Naive thymus-derived CD8-positive, alpha-beta T cell (primary cell): ENCODE measurements at regions not wholly inside any gene's neighbourhood (a gene's known extent, or its start where the extent isn't known, plus 50 kb on each side); places are given as distances from the start of the nearest gene placed in this dataset.

Source experiments
- ATAC-seq, 2 donors: fragments of 150-1000 bp; cut with Tn5 transposase in 1 of 2; sonication (Bioruptor Pico), chemical (Tn5 transposase) in 1 of 2; 1 replicate in 1 of 2; 2 replicates in 1 of 2; pipeline ENCODE4 v1.10.0; 2021; ENCODE audit warnings: mild to moderate bottlenecking in 2 of 2, moderate library complexity in 2 of 2
- POLR2A ChIA-PET: fragments of 350-600 bp; sonication (Branson Sonifier 250); formaldehyde crosslinking; loops from one replicate; lab custom pipeline; 2021; ENCODE audit warnings: antibody characterized with exemption; lab: Charles Lee
- DNase-seq, 10 donors: peaks; one replicate each; pipeline versions ENCODE4 v3.0.0 to v3.0.0-alpha.2; 2020 to 2022
- H3K27ac Mint-ChIP-seq, 10 donors: one replicate each; pipeline ENCODE4 v1.8.0; 2020 to 2022; ENCODE audit warnings: mild to moderate bottlenecking in 10 of 10, mixed read lengths in 10 of 10, moderate library complexity in 4 of 10, inconsistent platforms in 1 of 10
- H3K27me3 Mint-ChIP-seq, 5 donors: one replicate each; pipeline ENCODE4 v1.8.0; 2021 to 2022; ENCODE audit warnings: mixed read lengths in 5 of 5
- H3K36me3 Mint-ChIP-seq, 3 donors: one replicate each; pipeline ENCODE4 v1.8.0; 2020 to 2022; ENCODE audit warnings: mixed read lengths in 3 of 3, mild to moderate bottlenecking in 2 of 3, inconsistent platforms in 1 of 3
- H3K4me1 Mint-ChIP-seq, 4 donors: one replicate each; pipeline ENCODE4 v1.8.0; 2021 to 2022; ENCODE audit warnings: mixed read lengths in 4 of 4
- H3K4me3 Mint-ChIP-seq, 10 donors: one replicate each; pipeline ENCODE4 v1.8.0; 2020 to 2022; ENCODE audit warnings: mild to moderate bottlenecking in 10 of 10, mixed read lengths in 10 of 10, moderate library complexity in 6 of 10, inconsistent platforms in 1 of 10
- H3K9me3 Mint-ChIP-seq, 9 donors: one replicate each; pipeline ENCODE4 v1.8.0; 2020 to 2022; ENCODE audit warnings: mixed read lengths in 9 of 9, mild to moderate bottlenecking in 3 of 9, inconsistent platforms in 1 of 9, moderate library complexity in 1 of 9

DNA sequence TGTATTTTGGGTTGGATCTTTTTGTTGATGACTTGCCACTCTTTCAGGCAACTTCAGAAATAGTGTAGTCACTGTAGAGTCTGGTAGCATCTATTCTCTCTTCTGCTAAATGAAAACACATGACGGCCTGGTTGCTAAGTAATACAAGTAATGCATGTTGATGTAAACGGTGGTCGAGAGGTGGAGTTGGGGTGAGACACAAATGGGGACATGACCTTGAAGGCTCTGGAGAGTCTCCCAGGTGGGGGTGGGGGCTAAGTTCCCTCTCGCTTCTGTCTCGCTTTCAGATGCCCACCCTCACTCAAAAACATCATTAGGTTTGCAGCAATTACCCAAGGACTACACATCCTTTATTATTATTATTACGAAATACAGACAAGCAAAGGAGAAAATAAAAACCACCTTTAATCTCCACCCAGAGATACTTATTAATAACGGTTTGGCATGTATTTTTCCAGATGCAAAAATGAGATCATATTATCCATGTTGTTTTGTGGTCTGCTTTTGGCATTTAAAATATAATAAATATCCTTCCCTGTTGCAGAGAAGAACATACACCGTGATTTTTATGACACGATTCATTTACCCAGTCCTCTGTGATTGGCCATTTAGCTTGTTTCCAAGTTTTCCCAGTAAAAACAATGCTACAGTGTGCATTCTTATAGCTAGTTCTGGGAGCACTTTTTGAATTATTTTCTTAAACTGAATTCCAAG, 138.1 kb downstream of the MIS18A start:
- Mint-ChIP-seq H3K4me1 (peaks cover 0 to 3% (median under 1%) of the 10 kb centered on the region in 4 donors), H3K9me3 (peaks cover 0 to 10% (median 2%) of the 10 kb centered on the region in 9 donors), H3K27me3 (peaks cover 1 to 22% (median 7%) of the 10 kb centered on the region in 5 donors), H3K36me3 (peaks cover 0 to 2% (median 0%) of the 10 kb centered on the region in 3 donors), H3K27ac (no peak overlapping the region), H3K4me3 (no peak overlapping the region)
- DNase-seq (no peak), ATAC-seq (no peak)
- POLR2A ChIA-PET = no interaction called here

DNA sequence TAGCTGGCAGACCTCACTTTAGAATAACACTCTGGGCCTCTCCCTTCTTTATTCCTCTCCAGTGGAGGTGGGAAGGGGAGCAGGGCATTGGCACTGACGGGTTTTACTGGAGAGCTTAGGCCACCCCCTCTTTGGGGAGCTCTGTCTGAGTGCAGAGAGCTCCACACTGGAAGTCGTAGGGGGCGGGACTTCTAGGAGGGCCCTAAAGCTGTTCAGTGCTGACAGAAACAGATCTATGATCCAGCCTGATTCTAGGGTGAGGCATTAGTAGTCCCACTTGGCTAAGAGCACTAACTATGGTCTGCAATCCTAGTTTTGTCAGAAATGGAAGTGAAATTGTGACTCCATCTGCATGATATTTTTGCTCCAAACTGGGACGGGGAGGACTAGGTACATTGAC, 138.7 kb downstream of the MIS18A start:
- Mint-ChIP-seq H3K9me3 (peaks cover 0 to 10% (median 2%) of the 10 kb centered on the region in 9 donors), H3K27ac (no peak overlapping the region), H3K27me3 (peaks cover 1 to 24% (median 7%) of the 10 kb centered on the region in 5 donors), H3K4me1 (peaks cover 0 to 3% (median under 1%) of the 10 kb centered on the region in 4 donors), H3K36me3 (peaks cover 0 to 2% (median 0%) of the 10 kb centered on the region in 3 donors), H3K4me3 (no peak overlapping the region)
- ATAC-seq (no peak), DNase-seq (no peak)
- POLR2A ChIA-PET = no interaction called here

DNA sequence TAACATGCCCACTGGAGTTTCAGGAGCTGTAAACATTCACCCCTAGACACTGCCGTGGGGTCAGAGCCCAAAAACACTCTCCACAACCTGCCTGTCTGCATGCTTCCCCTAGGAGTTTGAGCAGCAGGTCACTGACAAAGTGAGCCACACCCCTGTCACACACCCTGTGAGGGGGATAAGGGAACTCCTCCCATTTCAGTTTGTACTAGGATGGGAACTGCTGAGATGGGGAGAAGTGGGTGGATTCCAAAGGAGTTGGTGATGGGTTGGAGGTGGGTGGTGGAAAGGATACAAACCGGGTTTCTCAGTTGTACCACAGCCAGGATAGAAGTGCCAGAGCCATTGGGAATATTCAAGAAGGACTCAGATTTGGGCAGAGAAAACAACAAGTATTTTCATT, 140.2 kb downstream of the MIS18A start:
- ATAC-seq (no peak), DNase-seq (no peak)
- Mint-ChIP-seq H3K36me3 (peaks cover 0 to 2% (median 0%) of the 10 kb centered on the region in 3 donors), H3K4me1 (peaks cover 0 to 3% (median under 1%) of the 10 kb centered on the region in 4 donors), H3K9me3 (peaks cover 0 to 10% (median 2%) of the 10 kb centered on the region in 9 donors), H3K27ac (no peak overlapping the region), H3K4me3 (no peak overlapping the region), H3K27me3 (peaks cover 4 to 25% (median 6%) of the 10 kb centered on the region in 5 donors)
- POLR2A ChIA-PET = no interaction called here

DNA sequence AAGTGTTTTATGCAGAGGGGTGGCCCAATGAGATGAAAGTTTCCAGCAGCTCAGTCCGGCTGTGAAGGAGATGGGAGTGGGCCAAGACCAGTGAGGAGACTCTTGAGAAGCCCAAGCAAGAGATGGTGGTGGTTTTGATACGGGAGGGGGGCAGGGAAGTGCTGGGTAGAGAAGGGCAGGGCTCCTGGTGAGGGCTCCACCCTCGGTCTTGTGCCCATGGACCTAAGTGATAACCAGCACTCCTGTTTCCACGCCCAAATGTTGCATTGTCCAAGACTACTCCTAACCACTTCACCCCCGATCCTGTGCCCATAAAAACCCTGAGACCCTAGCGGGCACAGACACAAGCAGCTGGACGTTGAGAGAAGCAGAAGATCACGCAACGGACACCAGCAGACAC, 140.9 kb downstream of the MIS18A start:
- POLR2A ChIA-PET = interaction anchor here (0.6 kb wide), 1 partner anchor 84 kb away, joined by 3 read pairs; no protein-coding TSS in a partner anchor
- DNase-seq (no peak), ATAC-seq (no peak)
- Mint-ChIP-seq H3K36me3 (peaks cover 0 to 2% (median 0%) of the 10 kb centered on the region in 3 donors), H3K9me3 (peaks cover 0 to 10% (median 2%) of the 10 kb centered on the region in 9 donors), H3K4me1 (peaks cover 0 to 3% (median under 1%) of the 10 kb centered on the region in 4 donors), H3K27ac (peak overlapping the region in 1 of 10 donors; percentile 1), H3K27me3 (peaks cover 4 to 31% (median 9%) of the 10 kb centered on the region in 5 donors), H3K4me3 (no peak overlapping the region)

DNA sequence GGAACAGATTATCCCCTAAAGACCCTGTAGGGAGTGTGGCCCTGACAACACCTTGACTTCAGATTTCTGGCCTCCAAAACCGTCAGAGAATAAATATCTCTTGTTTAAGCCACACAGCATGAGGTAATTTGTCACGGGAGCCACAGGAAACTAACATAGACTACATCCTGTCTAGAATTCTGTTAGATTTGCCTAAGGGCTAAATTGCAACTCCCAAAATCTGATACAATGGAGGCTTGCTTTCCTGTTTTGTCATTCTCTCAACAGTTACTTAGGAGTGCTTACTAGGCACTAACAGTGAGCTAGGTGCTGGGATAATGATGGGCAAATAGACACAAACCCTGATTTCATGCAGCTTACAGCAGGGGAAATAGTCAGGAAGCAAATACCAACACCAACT, 141.6 kb downstream of the MIS18A start:
- Mint-ChIP-seq H3K4me1 (peaks cover 0 to 3% (median under 1%) of the 10 kb centered on the region in 4 donors), H3K27ac (peak overlapping the region in 2 of 10 donors; percentile 1 to 23), H3K36me3 (peaks cover 0 to 2% (median 0%) of the 10 kb centered on the region in 3 donors), H3K9me3 (peaks cover 0 to 10% (median 2%) of the 10 kb centered on the region in 9 donors), H3K4me3 (no peak overlapping the region), H3K27me3 (peaks cover 4 to 31% (median 9%) of the 10 kb centered on the region in 5 donors)
- no peak for DNase-seq
- ATAC-seq = no peak
- POLR2A ChIA-PET = interaction anchor here (0.6 kb wide), 1 partner anchor 85 kb away, joined by 3 read pairs; no protein-coding TSS in a partner anchor

DNA sequence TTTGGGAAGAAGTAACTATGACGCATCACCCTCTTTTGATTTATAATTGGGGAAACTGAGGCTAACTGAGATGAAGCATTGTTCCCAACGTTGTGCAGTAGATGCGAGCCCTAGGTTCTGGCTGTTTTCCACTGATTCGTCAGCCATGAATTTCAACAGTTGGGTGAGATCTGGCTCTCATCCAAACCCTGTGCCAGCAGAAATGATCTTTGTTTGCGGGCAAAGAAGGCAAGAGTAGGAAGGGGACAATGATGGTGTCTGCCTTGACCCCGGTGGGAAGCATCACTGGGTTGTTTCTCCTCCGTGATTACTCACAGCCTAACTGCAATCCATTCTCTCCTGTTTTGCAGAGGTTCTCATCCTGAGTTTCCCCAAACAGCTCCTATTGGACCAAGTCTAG, 142.3 kb downstream of the MIS18A start:
- Mint-ChIP-seq H3K4me1 (peaks cover 0 to 3% (median under 1%) of the 10 kb centered on the region in 4 donors), H3K36me3 (peaks cover 0 to 2% (median 0%) of the 10 kb centered on the region in 3 donors), H3K4me3 (no peak overlapping the region), H3K27ac (no peak overlapping the region), H3K9me3 (peaks cover 0 to 16% (median 2%) of the 10 kb centered on the region in 9 donors), H3K27me3 (peaks cover 4 to 29% (median 9%) of the 10 kb centered on the region in 5 donors)
- POLR2A ChIA-PET = no interaction called here
- ATAC-seq (no peak), DNase-seq (no peak)

DNA sequence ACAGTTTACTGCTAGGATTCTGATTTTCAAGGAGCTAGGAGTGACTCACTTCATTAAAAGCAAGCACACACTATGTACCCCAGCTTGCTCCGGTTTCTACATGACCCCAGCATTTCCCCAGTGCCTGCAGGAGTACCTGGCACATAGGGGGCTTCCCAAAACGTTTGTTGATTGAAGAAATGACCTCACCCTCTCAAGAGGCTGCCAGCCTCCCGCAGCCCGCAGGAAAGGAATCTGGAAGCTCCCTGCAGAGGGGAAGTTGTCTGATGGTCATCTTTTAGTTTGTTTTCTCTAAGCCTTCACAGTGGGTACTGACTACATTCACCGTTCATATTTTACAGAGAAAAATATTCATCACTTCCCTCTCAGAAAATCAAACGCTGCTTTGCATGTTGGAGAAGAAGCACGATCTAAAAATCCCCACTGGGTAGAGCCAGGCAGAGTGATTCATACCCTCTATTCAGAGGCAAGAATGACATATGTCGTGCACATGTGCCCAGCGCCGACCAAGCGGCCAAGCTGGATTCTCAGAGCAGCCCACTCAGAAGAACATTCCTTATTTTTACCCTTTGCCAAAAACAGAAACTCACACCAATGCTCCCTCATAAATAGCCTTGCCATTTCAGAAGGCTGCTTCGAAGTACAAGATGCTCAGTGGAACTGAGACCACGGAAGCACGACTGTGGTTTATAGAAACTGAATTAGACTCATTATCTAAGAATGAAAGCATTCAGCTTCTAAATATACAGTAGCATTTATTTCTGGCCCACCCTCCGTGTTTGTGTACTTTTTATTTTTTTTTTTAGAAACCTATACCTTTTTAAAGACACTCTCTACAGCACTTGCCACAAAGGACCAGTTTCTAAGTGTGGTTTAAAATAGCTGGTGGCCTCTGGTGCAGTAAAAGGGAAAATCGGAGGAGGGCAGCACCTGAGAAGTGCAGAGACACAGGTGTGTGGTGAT, 143.2 kb downstream of the MIS18A start:
- no peak for DNase-seq
- Mint-ChIP-seq H3K4me1 (peaks cover 0 to 3% (median under 1%) of the 10 kb centered on the region in 4 donors), H3K27me3 (peaks cover 1 to 30% (median 9%) of the 10 kb centered on the region in 5 donors), H3K9me3 (peaks cover 0 to 22% (median 2%) of the 10 kb centered on the region in 9 donors), H3K4me3 (no peak overlapping the region), H3K27ac (no peak overlapping the region), H3K36me3 (peaks cover 0 to 2% (median 0%) of the 10 kb centered on the region in 3 donors)
- ATAC-seq = no peak
- POLR2A ChIA-PET = no interaction called here

DNA sequence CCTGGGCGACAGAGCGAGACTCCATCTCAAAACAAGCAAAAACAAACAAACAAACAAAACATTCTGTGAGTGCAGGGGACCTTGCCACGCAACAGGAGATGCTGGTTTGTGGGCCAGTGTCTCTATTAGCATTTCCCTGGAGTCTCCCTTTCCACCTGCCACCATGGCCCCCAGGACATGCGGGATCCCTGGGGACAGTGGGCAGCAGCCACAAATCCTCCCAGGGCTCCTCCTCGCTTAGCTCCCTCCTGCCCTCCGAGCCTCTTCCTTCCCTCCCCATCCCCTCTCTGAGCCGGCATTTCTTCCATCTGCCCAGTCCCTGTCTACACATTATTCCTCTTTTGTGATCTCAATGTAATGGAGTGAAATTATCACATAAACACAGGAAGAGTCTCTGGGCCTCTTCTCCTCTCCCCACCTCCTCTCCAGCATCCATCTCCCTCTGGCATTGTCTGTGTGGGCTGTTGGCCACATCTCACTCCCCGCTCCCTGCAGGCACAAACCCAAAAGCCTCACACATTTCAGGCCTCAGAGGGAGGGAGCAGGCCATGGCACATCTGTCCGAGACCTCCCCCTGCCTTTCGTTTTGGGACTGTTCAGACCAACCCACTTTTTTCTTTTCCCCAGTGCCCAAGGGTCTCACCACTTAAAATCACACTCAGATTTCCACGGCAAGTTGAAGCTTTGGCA, 144.3 kb downstream of the MIS18A start:
- DNase-seq (no peak), ATAC-seq (no peak)
- Mint-ChIP-seq H3K27ac (no peak overlapping the region), H3K27me3 (peaks cover 1 to 34% (median 9%) of the 10 kb centered on the region in 5 donors), H3K4me1 (peaks cover 0 to 3% (median under 1%) of the 10 kb centered on the region in 4 donors), H3K4me3 (no peak overlapping the region), H3K9me3 (peaks cover 0 to 22% (median 2%) of the 10 kb centered on the region in 9 donors), H3K36me3 (peaks cover 0 to 2% (median 0%) of the 10 kb centered on the region in 3 donors)
- POLR2A ChIA-PET = no interaction called here

DNA sequence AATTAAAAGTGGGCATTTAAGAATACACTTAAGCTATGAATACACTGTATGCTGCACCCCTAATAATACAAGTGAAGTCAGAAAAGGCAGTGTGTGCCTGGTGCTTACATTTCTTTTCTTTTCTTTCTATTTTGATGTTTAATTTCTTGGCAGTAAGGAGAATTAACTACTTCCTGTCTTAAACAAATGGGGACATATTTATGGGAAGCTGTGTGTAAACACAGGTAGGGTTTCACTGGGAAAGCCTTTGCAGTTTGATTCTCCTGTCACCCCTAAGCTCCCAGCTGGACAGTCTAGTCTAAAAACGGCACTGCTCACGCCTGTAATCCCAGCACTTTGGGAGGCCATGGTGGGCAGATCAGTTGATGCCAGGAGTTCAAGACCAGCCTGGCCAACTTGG, 146.0 kb downstream of the MIS18A start:
- POLR2A ChIA-PET = no interaction called here
- Mint-ChIP-seq H3K4me3 (no peak overlapping the region), H3K4me1 (peaks cover 0 to 3% (median under 1%) of the 10 kb centered on the region in 4 donors), H3K27ac (no peak overlapping the region), H3K36me3 (peaks cover 0 to 12% (median 9%) of the 10 kb centered on the region in 3 donors), H3K27me3 (peaks cover 3 to 41% (median 9%) of the 10 kb centered on the region in 5 donors), H3K9me3 (peaks cover 0 to 28% (median 9%) of the 10 kb centered on the region in 9 donors)
- no peak for ATAC-seq
- DNase-seq = no peak

DNA sequence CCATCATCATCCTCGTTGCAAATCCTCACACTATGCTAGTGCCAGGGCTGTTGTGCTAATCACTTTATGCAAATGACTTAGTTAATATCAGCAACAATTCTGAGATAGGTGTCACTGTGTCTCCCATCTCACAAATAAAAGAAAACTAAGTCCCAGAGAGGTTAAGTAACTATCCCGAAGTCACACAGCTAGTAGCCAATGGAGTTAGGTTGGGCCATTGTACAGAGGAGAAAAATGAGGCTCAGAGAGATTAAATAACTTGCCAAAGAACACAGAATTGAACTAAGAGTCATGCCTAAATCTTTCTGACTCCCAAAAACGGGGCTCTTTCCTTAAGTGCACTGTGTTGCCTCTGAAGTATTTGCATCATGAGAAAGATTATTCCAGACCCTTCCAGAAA, 146.4 kb downstream of the MIS18A start:
- POLR2A ChIA-PET = no interaction called here
- ATAC-seq (no peak), DNase-seq (no peak)

DNA sequence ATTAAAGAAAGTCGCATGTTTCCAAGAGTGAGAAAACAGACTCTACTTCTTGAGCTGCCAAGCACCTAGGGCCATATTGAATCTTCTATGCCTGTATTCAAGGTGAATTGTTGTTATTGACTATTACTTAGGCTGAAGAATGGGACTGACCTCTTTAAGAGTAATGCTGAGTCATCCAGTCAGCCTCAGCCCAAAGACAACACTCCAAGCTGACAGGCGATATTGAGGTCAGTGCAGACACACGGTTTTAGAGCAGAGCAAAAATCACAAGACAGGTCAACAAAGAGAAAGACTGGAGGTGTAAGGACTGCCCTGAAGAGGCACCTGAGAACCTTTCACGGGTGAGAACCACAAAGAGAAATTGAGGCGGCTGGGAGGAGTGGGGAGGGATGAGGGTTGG, 146.9 kb downstream of the MIS18A start:
- POLR2A ChIA-PET = no interaction called here
- Mint-ChIP-seq H3K9me3 (peaks cover 0 to 27% (median 9%) of the 10 kb centered on the region in 9 donors), H3K4me1 (peaks cover 0 to under 1% (median 0%) of the 10 kb centered on the region in 4 donors), H3K4me3 (no peak overlapping the region), H3K27ac (no peak overlapping the region), H3K27me3 (peaks cover 5 to 45% (median 7%) of the 10 kb centered on the region in 5 donors), H3K36me3 (peaks cover 0 to 14% (median 11%) of the 10 kb centered on the region in 3 donors)
- DNase-seq (no peak), ATAC-seq (no peak)

More for the DNA sequence above, 146.4 kb downstream of the MIS18A start:
- Mint-ChIP-seq H3K9me3 (peaks cover 0 to 32% (median 10%) of the 10 kb centered on the region in 9 donors), H3K27ac (no peak overlapping the region), H3K36me3 (peaks cover 0 to 14% (median 11%) of the 10 kb centered on the region in 3 donors), H3K4me1 (peaks cover 0 to 2% (median under 1%) of the 10 kb centered on the region in 4 donors), H3K4me3 (no peak overlapping the region), H3K27me3 (peaks cover 5 to 45% (median 8%) of the 10 kb centered on the region in 5 donors)

DNA sequence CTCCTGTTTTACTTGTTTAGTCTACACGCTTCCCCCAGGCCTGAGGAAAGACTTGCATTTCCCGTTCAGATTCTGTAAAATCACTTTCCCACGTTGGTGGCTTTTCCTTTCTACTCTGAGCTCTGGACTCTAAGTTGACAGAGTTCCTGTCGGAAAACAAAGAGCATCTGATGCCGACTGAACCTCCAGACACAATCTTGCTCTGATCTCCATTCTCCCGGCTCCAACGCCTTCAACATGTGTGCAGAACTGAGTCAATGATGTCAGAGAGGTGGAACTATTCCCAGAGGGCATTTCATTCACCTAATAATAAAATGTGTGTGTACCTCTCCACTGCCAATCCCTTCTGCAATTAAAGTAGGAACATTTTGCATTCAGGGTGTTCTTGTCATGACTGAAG, 147.7 kb downstream of the MIS18A start:
- POLR2A ChIA-PET = no interaction called here
- no peak for DNase-seq
- H3K4me3 Mint-ChIP-seq = no peak overlapping the region

More for the DNA sequence above, 147.7 kb downstream of the MIS18A start:
- ATAC-seq = no peak
- no peak overlapping the region for H3K27ac Mint-ChIP-seq
- peaks cover 0 to 22% (median 8%) of the 10 kb centered on the region in 9 donors for H3K9me3 Mint-ChIP-seq
- H3K36me3 Mint-ChIP-seq = peaks cover 0 to 18% (median 9%) of the 10 kb centered on the region in 3 donors
- H3K4me1 Mint-ChIP-seq = no peaks in the 10 kb centered on the region
- H3K27me3 Mint-ChIP-seq = peaks cover 5 to 51% (median 8%) of the 10 kb centered on the region in 5 donors
